AG04450 (cell line): ENCODE measurements at regions not wholly inside any gene's neighbourhood (a gene's known extent, or its start where the extent isn't known, plus 50 kb on each side); places are given as distances from the start of the nearest gene placed in this dataset.

Experiments used
- CTCF ChIA-PET: fragments of 300-600, 350-600 bp; formaldehyde crosslinking; extraction: SDS; loops from one replicate; lab custom pipeline; 2022; ENCODE audit warnings: antibody characterized with exemption, inconsistent platforms; lab: Charles Lee
- POLR2A ChIA-PET: fragments of 350-600 bp; formaldehyde crosslinking; extraction: SDS; loops from one replicate; lab custom pipeline; 2021; ENCODE audit warnings: antibody characterized with exemption, inconsistent platforms; lab: Yijun Ruan, JAX
- DNase-seq: peaks from one replicate; pipeline ENCODE4 v3.0.0-alpha.2; 2011; ENCODE audit warnings: low read depth, low spot score
- H3K27ac ChIP-seq: one replicate; pipeline ENCODE4 v1.5.1; 2012; ENCODE audit warnings: low read depth, low read length, control low read depth
- H3K27me3 ChIP-seq: one replicate; pipeline ENCODE4 v1.6.0; 2012; ENCODE audit warnings: low read length; ENCODE audit not compliant: control insufficient read depth, insufficient read depth
- H3K4me3 ChIP-seq: 2 replicates; pipeline ENCODE4 v1.5.1; 2011; ENCODE audit warnings: mild to moderate bottlenecking, low read depth, low read length, control low read depth
- H3K9me3 ChIP-seq: 2 replicates; pipeline ENCODE4 v1.5.1; 2012; ENCODE audit warnings: low read length; ENCODE audit not compliant: control insufficient read depth, insufficient read depth
- CTCF ChIP-seq: IDR thresholded peaks from 2 replicates; pipeline ENCODE4 v1.5.1; 2011; ENCODE audit warnings: low read depth, low read length, control low read depth, inconsistent platforms

GRCh38 chr13:100833427-100833826 is 158.8 kb upstream of the TMTC4 start:
- Histone ChIP-seq H3K9me3 (no peaks in the 10 kb centered on the region), H3K4me3 (no peak overlapping the region), H3K27ac (no peak overlapping the region), H3K27me3 (no peaks in the 10 kb centered on the region)
- CTCF ChIA-PET = no interaction called here
- POLR2A ChIA-PET = no interaction called here
- no peak for TF ChIP-seq CTCF
- no peak for DNase-seq

- TF ChIP-seq CTCF = peak; percentile 21; the same call in 1 of the 2 replicates
- Histone ChIP-seq H3K9me3 (no peaks in the 10 kb centered on the region), H3K27ac (no peak overlapping the region), H3K27me3 (no peaks in the 10 kb centered on the region), H3K4me3 (no peak overlapping the region)
- DNase-seq = no peak
- POLR2A ChIA-PET = no interaction called here
- CTCF ChIA-PET = no interaction called here
Observed at GRCh38 chr13:100828226-100828625, 153.6 kb upstream of the TMTC4 start.

GRCh38 chr13:100827489-100828176 is 153.0 kb upstream of the TMTC4 start:
- POLR2A ChIA-PET = no interaction called here
- no peaks in the 10 kb centered on the region for H3K9me3 ChIP-seq
- no peak for DNase-seq
- CTCF ChIA-PET = no interaction called here
- H3K4me3 ChIP-seq = no peak overlapping the region
- no peak for TF ChIP-seq CTCF
- no peak overlapping the region for H3K27ac ChIP-seq
- H3K27me3 ChIP-seq = no peaks in the 10 kb centered on the region

GRCh38 chr13:100826441-100826840 is 151.8 kb upstream of the TMTC4 start:
- H3K9me3 ChIP-seq = no peaks in the 10 kb centered on the region
- POLR2A ChIA-PET = no interaction called here
- no peak for TF ChIP-seq CTCF
- H3K27me3 ChIP-seq = no peaks in the 10 kb centered on the region
- H3K4me3 ChIP-seq = no peak overlapping the region
- CTCF ChIA-PET = no interaction called here
- H3K27ac ChIP-seq = no peak overlapping the region
- DNase-seq = no peak

- H3K4me3 ChIP-seq = no peak overlapping the region
Observed at GRCh38 chr13:100825557-100825956, 151.0 kb upstream of the TMTC4 start.

More at GRCh38 chr13:100825557-100825956, 151.0 kb upstream of the TMTC4 start:
- no peak for TF ChIP-seq CTCF
- no peak for DNase-seq
- CTCF ChIA-PET = no interaction called here
- no peaks in the 10 kb centered on the region for H3K9me3 ChIP-seq
- POLR2A ChIA-PET = no interaction called here
- H3K27me3 ChIP-seq = no peaks in the 10 kb centered on the region
- no peak overlapping the region for H3K27ac ChIP-seq
